ENCODE measurements at regions not wholly inside any gene's neighbourhood (a gene's known extent, or its start where the extent isn't known, plus 50 kb on each side); places are given as distances from the start of the nearest gene placed in this dataset.

DNA sequence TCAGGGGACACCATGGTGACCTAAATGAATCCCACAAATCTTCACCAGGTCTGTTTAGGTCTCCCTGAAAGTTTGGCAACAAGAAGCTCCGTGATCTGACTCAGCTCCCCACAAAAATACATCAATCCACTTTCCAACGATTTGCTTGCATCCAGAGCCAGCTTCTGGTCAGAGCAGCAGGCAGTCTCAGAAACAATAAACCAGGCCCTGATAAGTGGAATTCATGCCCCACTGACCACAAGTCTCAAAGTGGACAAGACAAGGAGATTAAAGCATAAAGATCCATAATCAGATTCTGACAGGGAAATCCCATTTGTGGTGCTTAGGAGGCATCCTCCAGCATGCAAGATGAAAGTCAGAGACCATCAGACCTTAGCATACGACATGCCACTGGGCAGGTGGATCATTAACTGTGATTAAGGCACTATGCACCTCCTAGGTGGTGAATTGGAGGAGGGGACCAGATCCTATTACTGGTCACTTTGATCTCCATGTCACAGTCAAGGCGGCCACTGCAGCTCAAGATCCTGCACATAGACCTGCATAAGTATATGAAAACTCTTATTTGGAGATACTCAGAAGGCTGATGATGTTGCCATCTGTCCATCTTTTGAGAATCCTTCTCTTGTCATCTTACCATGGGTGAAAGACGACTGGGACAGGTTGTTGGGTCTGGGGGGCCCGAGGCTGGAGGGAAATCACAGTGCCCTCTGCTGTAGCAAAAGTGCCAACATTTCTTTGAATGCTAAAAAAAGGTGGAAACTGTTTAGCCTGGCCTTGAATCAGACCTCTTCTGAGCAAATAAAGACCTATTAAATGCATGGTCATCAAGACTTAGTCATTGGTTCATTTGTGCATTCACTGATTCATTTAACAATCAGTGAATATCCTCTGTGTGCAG is 309.2 kb upstream of the CCL2 start:
- no peak for DNase-seq (ENCODE audit: low spot score)
- TF ChIP-seq, protein P1, sequence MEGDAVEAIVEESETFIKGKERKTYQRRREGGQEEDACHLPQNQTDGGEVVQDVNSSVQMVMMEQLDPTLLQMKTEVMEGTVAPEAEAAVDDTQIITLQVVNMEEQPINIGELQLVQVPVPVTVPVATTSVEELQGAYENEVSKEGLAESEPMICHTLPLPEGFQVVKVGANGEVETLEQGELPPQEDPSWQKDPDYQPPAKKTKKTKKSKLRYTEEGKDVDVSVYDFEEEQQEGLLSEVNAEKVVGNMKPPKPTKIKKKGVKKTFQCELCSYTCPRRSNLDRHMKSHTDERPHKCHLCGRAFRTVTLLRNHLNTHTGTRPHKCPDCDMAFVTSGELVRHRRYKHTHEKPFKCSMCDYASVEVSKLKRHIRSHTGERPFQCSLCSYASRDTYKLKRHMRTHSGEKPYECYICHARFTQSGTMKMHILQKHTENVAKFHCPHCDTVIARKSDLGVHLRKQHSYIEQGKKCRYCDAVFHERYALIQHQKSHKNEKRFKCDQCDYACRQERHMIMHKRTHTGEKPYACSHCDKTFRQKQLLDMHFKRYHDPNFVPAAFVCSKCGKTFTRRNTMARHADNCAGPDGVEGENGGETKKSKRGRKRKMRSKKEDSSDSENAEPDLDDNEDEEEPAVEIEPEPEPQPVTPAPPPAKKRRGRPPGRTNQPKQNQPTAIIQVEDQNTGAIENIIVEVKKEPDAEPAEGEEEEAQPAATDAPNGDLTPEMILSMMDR (IDR thresholded peaks at IDR 0.05; ENCODE audit: extremely low read depth, missing control alignments) = no peak

DNA sequence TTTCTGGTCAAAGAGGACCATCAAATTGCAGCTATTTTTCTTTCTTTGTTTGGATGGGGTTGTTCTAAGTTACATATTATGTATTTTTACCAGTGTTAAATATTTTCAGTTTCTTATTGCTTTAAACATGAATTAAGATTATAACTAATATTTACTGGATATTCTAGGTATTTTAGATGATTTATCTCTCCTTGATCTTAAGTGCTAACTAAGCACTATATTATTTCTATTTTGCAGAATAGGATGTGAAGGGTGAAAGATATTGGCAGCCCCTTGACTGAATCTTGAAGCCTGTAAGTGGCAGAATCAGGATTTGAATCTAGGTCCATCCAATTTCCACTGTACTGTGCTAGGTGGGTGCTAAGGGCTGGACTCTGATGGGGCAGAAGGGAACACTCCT is 307.3 kb upstream of the CCL2 start:
- no peak for DNase-seq (ENCODE audit: low spot score)
- TF ChIP-seq, protein P1 (IDR thresholded peaks at IDR 0.05; ENCODE audit: extremely low read depth, missing control alignments) = no peak

DNA sequence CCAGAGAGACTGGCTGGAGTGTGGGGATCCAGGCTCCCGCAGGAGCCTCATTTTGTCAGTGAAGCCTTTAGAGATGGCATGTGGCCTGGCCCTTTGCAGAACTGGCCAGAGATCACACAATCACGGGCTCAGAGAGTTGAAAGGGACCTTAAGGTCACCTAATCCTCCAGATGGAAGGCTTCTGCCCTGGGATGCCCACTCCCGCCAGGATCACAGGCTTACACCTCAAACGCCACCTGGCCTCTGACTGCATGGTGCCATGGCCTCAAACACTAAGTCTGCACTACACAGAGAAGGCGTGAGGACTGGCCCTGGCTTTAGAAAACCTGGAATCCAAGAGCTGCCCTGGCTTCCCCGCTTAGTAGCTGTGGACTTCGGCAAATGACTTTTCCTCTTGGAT is 306.8 kb upstream of the CCL2 start:
- no peak for DNase-seq (ENCODE audit: low spot score)

DNA sequence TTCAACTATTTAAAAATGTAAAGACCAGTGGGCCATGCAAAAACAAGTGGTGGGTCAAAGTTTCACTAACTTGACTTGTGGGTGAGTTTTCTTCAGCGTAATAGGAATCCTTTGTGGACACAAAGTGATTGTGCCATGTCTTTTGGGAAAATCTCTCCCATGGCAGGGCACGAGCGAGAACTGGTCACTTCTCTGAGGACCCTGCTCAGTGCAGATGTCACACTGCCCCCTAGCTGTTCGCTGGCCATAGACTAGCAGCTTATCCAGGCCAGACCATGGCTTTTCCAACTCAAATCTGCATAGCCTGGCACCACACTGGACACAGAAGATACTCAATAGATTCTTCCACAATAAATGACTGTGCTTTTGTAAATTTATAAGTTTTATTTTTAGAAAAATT is 306.0 kb upstream of the CCL2 start:
- DNase-seq (ENCODE audit: low spot score) = no peak
- TF ChIP-seq, protein P1 (IDR thresholded peaks at IDR 0.05; ENCODE audit: extremely low read depth, missing control alignments) = peak; percentile 20

More for the DNA sequence above, 306.8 kb upstream of the CCL2 start:
- TF ChIP-seq, protein P1 (IDR thresholded peaks at IDR 0.05; ENCODE audit: extremely low read depth, missing control alignments) = no peak

DNA sequence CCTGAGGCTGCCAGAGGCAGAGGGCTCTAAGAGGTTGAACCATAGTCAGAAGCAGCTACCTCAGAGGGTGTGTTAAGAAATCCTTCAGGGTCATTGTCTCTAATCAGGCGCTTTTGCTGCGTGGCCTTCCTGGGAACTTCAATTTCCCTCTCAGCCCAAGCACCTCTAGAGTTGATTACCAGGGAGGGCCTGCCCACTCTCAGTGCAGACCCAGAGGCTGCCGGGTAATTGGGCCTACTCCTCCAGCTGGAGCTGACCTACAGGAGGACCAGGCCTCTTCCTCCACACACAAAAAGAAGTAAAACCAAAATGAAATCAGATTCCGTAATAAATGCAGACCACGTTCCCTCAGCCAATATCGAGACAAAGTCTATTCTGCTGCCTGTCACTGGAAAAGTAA is 305.0 kb upstream of the CCL2 start:
- TF ChIP-seq, protein P1 (IDR thresholded peaks at IDR 0.05; ENCODE audit: extremely low read depth, missing control alignments) = no peak

DNA sequence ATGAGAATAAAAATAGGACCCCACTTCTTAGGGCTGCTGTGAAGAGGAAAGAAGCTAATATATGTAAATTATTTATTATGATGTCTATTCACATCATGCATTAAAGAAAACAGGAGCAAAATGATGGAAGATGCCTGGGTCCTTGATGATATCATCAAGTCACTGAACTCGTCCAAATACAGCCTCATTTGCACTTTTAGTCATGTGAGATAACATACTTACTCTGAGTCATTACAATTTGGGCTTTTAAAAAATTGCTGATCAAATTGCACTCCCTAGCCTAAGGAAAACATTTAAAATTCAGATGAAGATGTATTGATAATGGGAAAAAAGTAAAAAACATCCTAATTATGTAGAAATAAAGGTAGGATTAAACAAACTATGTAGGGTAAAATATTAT is 302.7 kb upstream of the CCL2 start:
- TF ChIP-seq, protein P1 (IDR thresholded peaks at IDR 0.05; ENCODE audit: extremely low read depth, missing control alignments) = no peak

More for the DNA sequence above, 305.0 kb upstream of the CCL2 start:
- DNase-seq (ENCODE audit: low spot score) = no peak

DNA sequence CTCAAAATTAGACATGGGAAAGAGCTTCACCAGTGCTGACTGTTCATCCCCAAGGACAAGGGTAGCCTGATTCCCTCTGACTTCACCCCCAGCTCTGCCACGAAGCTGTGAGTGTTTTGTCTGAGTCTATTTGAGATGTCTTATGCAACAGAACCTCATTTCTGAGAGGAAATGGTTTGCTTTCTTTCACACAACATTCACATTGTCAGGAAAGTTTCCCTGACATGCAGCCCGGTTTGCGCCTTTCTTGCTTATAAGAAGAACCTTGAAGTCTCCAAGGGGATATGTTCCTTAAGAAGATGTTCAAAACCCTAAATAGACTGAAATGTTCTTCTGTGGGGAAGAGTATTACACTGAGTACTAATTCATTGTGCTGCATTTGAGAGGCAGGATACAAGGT is 300.5 kb upstream of the CCL2 start:
- TF ChIP-seq, protein P1 (IDR thresholded peaks at IDR 0.05; ENCODE audit: extremely low read depth, missing control alignments) = no peak
- no peak for DNase-seq (ENCODE audit: low spot score)

More for the DNA sequence above, 302.7 kb upstream of the CCL2 start:
- no peak for DNase-seq (ENCODE audit: low spot score)
